Activated gamma-delta T cell treated with anti-CD3 and anti-CD28 coated beads, Interleukin-2, amount 50 U/mL, for 16 hours (primary cell): ENCODE measurements at regions not wholly inside any gene's neighbourhood (a gene's known extent, or its start where the extent isn't known, plus 50 kb on each side); places are given as distances from the start of the nearest gene placed in this dataset.
"Not testable (repeated sequence)": the region's sequence is repeated elsewhere in the genome, so short reads cannot be mapped to it uniquely, and the experiment has no call there.

ENCODE experiments used
- DNase-seq: peaks from one replicate; pipeline ENCODE4 v3.0.0-alpha.2; 2020; ENCODE audit warnings: low read depth

DNA sequence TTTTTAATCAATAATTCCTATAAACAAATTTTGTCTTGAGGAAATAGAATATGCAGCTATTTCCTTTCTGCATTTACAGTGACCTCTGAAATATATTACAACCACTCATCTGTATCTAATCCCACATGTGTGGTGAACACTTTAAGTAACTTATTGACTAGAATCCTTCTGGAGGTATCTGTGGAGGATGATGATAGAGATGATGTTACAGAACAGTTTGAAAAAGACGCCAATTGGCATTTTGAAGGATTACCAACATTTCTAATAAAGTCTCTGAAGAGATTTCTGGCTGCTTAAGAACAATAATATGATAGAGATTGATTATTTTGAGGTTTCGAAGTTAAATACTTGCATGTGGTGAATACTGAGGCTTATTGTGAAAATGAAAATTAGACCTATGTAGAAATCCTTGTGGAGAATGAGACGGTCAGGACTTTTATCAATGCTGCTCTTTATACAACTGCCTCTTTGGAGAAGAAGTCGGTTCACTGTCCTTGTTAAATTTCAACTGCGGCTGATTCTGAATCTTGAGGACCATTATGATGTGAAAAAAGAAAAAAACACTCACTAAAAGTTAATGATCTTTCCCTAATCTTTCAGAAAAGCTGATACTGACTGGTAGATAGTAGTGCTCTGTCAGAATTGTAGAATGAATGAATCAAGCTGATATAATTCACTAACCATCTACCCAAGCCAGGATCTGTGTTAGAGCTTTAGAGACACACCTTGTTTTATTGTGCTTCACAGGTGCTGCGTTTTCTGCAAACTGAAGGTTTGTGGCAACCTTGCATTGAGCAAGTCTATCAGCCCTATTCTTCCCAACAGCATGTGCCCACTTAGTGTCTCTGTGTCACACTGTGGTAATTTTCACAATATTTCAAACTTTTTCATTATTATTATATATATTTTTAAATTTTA lies 204.7 kb downstream of the SPRY1 start:
- no peak for DNase-seq

DNA sequence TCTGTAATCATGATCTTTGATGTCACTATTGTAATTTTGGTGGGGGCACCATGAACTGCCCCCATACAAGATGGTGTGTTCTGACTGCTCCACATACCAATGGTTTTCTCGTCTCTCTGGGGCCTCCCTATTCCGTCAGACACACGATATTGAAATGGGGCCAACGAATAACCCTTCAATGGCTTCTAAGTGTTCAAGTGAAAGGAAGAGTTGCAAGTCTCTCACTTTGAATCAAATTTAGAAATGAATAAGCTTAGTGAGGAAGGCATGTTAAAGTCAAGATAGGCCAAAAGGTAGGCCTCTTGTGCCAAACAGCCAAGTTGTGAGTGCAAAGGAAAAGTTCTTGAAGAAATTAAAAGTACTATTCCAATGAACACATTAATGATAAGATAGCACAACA lies 205.4 kb downstream of the SPRY1 start:
- no peak for DNase-seq

DNA sequence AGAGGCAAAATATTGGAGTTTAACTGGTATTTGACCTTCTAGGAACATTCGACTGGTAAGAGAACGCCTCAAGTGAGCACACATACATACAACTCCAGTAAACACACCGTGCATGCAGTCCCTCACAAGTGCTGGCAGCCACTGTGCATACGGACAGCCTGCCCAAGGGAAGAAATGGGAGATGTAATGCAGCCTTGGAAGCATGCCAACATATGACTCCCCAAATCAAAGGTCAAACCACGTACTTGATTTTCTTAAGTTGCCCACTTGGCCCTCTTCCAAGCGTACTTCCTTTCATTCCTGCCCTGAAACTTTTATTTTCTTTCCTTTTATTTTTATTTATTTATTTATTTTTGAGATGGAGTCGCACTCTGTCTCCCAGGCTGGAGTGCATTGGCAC lies 206.6 kb downstream of the SPRY1 start:
- DNase-seq, result no peak

DNA sequence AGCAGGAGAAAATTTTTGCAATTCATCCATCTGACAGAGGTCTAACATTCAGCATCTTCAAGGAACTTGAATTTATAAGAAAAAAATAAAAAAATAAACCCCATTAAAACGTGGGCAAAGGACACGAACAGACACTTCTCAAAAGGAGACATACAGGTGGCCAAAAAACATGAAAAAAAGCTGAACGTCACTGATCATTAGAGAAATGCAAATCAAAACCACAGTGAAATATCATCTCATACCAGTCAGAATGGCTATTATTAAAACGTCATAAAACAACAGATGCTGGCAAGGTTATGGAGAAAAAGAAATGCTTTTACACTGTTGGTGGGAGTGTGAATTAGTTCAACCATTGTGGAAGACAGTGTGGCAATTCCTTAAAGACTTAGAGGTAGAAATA lies 209.2 kb downstream of the SPRY1 start:
- DNase-seq, result not testable (repeated sequence)

DNA sequence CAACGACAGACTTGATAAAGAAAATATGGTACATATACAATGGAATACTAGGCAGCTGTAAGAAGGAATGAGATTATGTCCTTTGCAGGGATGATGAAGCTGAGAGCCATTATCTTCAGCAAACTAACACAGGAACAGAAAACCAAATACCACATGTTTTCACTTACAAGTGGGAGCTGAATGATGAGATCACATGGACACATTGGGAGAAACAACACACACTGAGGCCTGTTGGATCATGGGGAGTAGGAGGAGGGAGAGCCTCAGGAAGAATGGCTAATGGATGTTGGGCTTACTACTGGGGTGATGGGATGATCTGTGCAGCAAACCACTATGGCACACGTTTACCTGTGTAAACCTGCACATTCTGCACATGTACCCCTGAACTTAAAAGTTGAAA lies 209.7 kb downstream of the SPRY1 start:
- no peak for DNase-seq

DNA sequence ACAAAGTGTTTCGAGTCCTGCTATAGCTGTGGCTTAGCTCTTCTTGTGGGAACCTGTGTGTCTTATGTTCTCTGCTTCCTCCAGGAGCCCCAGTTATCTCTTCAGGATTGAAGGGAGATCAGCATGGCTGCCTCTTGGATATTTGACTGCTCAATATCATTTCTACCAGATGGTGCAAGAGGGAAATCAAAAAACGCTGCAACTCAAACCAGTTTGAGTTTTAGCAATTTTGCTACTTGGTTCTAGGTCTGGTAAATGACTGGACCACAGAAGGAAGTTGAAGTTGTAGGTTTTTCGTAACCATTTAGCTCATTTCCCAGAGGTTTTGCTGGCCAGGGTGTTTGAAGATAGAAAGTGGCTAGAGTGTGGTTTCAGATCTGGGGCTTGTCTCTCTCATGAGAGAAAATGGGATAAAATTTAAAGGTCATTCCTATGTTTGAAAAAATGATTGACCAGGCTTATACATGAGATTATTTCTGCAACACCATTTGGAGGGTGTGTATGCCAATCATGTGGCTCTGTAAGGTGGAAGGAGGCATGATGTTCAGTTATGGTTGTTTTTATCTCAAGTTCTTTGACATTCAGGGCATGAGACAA lies 210.4 kb downstream of the SPRY1 start:
- no peak for DNase-seq

DNA sequence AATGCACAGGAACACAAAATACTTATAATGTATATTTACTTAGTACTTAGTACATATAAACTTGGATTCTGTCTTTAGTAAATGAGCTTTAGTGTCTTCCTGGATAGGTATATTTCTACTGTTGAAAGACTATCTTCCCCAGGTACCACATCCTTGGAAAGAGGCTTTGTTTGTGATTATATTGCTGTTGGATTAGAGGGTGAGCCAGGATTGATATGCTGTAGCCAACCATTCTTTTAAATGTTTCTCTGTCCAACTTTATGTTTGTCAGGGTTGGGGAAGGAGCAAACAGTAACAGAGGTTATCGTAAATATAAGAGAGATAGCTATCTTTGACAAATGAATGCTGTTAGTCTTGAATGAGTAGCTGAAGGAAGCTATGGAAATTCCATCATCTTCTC lies 213.2 kb downstream of the SPRY1 start:
- DNase-seq, result no peak

DNA sequence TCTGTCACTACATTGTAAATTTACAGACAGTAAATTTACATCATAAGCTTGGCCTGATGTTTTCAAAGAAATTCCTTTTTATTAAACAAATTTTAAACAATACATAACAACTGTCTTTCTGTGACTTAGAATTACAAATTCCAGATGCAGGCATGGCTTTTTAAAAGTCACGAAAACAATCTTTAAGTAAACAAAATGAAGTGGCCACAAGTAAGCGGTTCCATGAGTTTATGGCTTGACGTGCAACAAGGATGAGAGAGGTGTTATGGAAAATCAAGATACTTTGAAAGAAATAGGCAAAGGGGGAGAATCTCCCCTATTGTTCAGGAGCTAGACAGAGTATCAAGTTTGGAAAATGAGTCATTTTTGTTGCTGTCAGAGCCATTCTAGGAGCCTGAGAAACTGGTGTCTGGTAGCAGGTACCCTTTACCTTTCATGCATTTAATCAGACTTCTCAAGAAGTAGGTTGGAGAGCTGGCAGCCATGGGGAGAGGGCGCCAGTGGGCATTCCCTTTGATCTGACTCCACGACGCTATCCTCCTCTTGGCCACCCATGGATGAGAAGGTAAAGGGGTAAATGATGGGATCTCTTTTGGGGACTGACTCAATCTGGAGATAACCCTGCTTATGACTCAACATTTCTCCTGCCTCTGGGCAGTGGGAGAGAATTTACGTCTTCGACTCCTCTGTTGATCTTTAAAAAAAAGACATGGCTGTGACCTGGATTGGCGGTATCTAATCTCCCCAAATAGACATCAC lies 217.2 kb downstream of the SPRY1 start:
- DNase-seq, result no peak

DNA sequence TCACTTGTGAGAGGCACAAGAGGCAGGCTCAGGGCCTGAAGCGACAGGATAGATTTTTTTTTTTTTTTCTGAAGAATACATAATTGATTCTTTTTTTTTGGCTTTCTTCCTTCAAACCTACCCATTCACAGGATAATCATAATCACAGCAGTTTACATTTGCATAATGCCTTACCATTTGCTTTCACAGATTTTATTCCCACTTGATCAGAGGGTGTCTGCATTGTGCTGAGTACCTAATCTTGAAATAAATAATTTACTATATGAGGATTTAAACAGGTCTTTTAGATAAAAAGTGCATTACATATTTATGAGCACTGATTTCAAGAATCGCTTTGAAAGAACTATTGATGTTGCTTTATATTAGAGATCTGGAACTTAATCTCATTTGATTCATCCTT lies 219.3 kb downstream of the SPRY1 start:
- no peak for DNase-seq

DNA sequence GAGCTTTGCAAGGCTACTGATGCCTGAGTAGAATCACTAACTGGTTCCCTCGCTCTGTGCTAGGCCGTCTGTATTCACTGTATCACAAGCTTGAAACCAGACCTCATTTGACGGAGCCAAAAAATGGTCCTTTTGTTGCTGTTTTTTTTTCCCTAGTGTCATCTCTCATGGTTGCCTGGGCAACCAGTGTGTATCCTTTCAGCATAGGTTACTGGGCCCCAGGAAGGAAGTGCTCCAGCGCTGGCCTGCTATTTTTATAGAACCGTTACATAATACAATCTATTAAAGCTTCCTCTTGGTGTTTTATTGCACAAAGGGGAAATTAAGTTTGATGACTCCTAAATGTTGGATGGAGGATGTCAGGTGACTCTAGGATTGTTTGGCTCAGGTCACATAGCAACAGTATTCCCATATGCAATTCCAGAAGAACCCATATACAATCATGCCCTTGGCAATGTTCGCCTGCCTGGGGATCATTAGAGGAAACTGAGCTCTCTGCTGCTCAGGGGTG lies 220.4 kb downstream of the SPRY1 start:
- DNase-seq, result no peak

DNA sequence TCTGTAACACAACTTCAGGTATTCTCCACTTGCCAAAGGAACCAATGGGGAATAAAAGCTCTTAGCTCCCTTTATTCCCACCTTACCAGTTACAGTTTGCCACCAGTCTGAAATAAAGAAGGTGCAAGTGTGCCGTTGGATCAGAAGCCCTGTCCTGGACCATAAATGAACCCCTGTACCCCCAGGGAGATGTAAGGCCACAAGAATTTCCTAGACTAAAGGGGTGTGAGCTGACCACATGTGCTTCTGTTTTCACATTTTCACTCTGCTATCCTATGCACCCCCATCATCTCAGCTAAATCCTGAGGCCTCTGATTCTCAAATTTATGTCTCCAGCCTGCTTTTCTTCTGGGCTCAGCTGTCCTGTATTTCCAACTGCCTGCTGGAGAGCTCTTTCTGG lies 221.2 kb downstream of the SPRY1 start:
- no peak for DNase-seq

DNA sequence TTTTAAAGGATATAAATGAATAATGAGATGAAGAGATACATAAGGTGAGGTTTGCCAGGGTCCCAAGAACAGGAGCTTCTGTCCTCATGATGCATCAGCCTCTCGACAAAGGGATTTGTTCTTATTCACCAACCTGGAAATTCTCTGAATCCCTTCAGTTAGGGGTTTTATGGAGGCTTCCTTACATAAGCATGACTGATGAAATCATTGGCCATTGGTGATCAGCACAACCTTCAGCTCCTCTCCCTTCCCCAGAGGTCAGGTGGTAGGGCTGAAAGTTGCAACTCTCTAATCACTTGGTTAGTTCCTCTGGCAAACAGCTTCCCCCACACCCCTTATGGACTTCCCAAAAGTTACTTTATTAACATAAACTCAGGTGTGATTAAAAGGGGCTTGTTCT lies 222.0 kb downstream of the SPRY1 start:
- no peak for DNase-seq

DNA sequence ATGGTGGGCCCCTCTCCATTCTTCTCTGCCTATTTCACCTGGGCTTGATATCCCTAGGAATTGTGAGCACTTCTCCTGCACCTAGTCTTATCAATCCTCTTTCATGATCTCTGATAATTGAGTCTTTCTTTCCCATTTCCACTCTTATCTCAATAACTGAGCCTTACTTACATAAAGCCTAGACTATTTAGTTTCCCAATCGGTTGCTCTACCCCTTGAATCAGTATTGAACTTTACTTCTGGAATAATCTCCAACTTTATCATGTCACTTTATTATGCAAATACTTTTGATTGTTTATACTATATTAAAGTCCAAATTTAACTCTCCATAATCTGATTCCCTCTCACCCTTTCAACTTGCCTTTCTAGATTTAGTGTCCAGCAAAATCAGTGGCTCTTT lies 222.7 kb downstream of the SPRY1 start:
- no peak for DNase-seq

DNA sequence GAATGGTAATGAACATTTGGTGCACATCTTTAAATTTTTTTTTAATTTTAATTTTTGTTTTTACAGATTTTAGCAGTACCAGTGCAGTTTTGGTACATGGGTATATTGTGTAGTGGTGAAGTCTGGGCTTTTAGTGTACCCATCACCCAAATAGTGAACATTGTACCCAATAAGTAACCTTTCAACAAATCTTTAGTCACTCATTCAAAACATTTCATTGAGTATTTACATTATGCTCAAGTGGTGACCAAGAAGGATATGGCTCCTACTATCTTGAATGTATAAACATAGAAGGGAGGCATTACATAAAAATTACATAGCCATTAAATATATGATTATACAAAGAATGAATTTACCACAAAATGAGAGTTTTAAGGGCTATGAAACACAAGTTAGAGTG lies 223.3 kb downstream of the SPRY1 start:
- no peak for DNase-seq

DNA sequence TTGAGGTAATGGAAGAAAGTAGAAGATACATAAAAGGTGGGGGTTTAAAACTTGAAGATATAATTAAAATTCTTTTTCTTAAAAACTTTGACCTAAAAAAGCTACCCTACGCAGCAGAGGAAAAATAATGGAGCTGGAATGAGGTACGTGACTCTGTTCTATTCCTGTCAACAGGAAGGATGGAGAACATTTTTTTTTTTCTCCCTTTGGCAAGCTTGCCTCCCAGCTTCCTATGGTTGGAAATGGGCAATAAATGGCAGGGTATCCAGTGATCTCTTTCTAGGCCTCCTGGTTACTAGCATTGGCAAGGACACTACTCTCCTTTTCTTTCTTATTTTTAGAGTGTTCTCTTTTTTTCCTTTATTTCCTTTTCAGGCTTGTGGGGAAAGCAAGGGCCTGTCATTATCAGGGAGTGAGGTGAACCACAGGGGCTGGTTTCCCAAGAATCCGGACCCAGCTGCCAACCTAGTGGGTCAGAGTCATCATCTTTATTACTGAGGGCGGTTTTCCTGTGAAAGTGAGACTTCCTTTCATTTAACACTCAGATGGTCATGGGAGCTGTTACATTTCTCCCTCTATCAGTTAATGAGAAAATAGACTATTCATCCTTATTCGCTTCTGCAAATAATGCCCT lies 224.6 kb downstream of the SPRY1 start:
- DNase-seq, result no peak

DNA sequence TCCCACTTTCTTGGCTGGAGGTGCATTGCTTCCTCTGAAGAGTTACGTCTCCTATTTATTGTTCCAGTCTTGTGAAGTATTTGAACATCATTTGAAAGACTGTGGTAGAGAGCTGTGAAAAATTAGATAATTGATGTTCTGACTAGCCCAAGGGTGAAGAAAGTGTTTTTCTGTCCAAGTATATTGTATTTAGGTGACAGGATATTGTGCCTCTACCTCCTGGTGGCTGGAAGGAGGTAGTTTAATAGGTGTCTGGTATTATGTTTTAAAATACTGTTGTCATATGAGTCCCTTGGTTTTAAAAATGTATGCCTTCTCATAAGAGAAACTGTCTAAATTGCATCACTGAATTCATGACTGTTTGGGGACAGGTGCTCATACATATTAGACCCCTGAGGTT lies 226.0 kb downstream of the SPRY1 start:
- no peak for DNase-seq

DNA sequence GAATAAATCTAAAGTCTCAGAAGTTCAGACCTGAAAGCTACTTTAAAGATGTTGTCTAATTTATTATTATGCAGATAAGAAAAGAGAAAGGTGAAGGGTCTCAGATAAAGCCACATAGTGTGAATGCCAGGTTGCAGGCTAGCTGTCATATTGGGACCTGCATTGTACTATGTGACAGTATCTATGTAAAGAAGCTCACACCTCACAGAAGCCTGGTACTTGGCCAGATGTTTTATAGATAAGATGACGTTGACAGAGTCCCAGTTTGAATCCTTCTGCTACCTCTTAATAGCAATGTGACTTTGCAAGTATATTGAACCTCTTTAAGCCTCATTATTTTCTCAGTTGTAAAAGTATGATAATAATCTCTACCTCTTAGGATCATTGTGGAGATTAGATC lies 227.0 kb downstream of the SPRY1 start:
- DNase-seq, result no peak

DNA sequence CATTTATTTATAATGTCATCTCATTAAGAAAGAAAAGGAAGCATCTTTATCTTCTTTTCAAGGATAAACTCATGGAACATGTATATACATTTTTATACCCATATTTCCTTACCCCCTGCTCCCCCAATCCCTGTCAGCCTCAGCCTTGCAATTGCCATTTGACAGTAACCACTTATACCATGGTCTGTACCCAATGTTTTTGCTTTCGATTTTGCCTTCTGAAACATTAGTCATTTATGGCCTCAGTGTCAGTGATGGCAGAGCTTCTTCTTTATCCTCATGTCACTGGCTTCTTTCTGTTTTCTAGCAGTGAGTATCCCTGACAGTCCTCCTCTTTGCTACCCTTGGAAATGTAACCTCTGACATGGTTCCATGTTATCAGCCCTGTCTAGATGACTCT lies 228.4 kb downstream of the SPRY1 start:
- no peak for DNase-seq

DNA sequence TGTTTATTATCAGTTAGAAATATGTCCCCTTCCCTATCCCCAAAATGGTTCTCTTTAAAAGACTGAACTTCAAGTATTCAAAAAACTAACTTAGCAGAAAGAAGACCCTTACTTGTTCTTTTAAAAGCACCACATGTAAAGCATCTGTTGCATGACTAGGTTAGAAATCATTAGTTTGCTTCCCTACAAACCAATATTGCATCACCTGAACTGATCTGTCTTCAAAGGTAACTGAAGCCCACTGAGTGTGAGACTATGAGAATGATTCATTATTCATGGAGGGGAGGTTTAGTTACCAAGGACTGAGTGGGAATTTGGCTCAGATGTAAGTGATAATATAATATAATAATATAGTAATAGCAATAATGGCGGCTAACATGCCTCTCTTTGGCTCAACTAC lies 231.7 kb downstream of the SPRY1 start:
- no peak for DNase-seq

DNA sequence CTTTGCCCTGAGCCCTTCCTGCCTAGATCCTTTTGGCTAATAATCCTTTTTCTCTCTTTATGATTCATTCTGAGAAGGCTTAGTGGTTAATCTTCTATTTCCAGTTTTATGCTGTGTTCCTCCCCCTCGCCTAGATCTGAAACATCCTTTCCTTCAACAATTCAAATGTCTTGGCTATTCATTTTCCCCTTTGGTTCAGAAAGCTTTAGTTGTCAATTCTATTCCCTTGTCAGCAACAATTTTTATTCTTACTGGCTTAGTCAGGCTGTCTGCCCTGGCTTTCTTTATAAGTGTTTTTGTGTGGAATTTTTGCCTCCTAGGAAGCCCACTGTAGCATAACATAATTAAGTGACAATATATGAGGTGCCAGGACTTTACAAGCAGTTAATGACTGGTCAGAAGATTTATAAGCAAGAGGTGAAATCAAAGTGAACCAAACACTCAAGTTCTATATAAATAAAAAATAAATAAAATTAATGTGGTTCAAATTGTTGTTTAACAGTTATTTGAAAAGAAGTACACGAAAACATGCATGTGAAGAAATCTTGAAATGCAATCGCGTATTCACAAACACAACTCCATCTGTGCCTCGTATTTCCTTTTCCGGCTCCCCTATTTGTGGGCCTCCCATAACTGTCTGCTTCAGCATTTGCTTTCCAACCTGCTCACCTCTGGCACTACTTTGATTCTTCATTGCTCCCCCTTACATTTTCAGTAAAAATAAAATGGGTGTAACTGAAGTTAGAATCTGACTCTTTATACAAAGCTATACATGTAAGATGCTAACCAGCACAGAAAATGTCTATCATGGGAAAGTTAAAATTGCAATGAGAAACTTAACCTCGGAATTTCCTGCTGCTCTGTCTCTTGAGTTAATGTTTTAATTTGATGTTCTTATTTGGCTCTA lies 235.4 kb downstream of the SPRY1 start:
- DNase-seq, result no peak

DNA sequence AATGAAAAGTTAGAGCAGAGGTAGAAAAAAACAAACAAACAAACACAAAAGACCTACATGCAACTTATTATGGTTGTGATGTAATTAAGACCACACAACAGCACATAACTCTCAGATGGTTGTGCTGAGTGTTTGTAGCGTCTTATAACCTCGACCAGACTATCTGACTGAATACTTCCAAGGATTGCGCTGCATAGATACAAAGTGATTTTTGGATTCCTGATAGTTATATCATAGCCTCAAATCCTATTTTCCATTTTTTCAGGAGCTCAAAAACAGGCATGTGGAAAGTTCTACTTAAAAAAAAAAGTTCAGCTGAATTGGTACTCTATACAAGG lies 236.1 kb downstream of the SPRY1 start:
- DNase-seq, result no peak
